HEK293T (cell line): ENCODE measurements at regions not wholly inside any gene's neighbourhood (a gene's known extent, or its start where the extent isn't known, plus 50 kb on each side); places are given as distances from the start of the nearest gene placed in this dataset.
"Not testable (repeated sequence)": the region's sequence is repeated elsewhere in the genome, so short reads cannot be mapped to it uniquely, and the experiment has no call there.

ENCODE experiments used
- ARNT ChIP-seq: fragments of 450-650 bp; IDR thresholded peaks from 2 replicates; pipeline ENCODE4 v1.6.1; 2017; ENCODE audit warnings: mild to moderate bottlenecking
- BHLHE40 ChIP-seq: fragments of 450-650 bp; IDR thresholded peaks from 2 replicates; pipeline ENCODE4 v1.6.1; 2016; ENCODE audit warnings: mild to moderate bottlenecking, moderate library complexity, borderline replicate concordance
- ELF4 ChIP-seq: fragments of 450-650 bp; IDR thresholded peaks from 2 replicates; pipeline ENCODE4 v1.6.1; 2017; ENCODE audit warnings: antibody characterized with exemption
- FOXA1 ChIP-seq: fragments of 450-650 bp; IDR thresholded peaks from 2 replicates; pipeline ENCODE4 v1.6.1; 2016; ENCODE audit warnings: mild to moderate bottlenecking
- FOXK2 ChIP-seq: fragments of 450-650 bp; IDR thresholded peaks from 2 replicates; pipeline ENCODE4 v1.6.1; 2016; ENCODE audit warnings: mild to moderate bottlenecking
- FOXM1 ChIP-seq: fragments of 450-650 bp; IDR thresholded peaks from 2 replicates; pipeline ENCODE4 v1.6.1; 2017; ENCODE audit warnings: mild to moderate bottlenecking, borderline replicate concordance
- PKNOX1 ChIP-seq: fragments of 450-650 bp; IDR thresholded peaks from 2 replicates; pipeline ENCODE4 v1.6.1; 2016
- SP1 ChIP-seq: fragments of 450-650 bp; IDR thresholded peaks from 2 replicates; pipeline ENCODE4 v1.6.1; 2017
- SUZ12 ChIP-seq: fragments of 450-650 bp; IDR thresholded peaks from 2 replicates; pipeline ENCODE4 v1.6.1; 2016; ENCODE audit warnings: mild to moderate bottlenecking
- ZNF384 ChIP-seq: fragments of 450-650 bp; IDR thresholded peaks from 2 replicates; pipeline ENCODE4 v1.6.1; 2016

GRCh38 chr12:95379481-95379880, 94.5 kb upstream of the METAP2 start:
- not testable (repeated sequence) for TF ChIP-seq ELF4, FOXK2, FOXM1, SUZ12, ARNT, ZNF384, SP1, PKNOX1, BHLHE40, FOXA1
